SHP77 (cell line): ENCODE measurements at regions not wholly inside any gene's neighbourhood (a gene's known extent, or its start where the extent isn't known, plus 50 kb on each side); places are given as distances from the start of the nearest gene placed in this dataset.

Experiments used
- DNase-seq, 2 experiments: peaks; one replicate each; lab custom pipeline; 2025; lab: John Stamatoyannopoulos, UW

DNA sequence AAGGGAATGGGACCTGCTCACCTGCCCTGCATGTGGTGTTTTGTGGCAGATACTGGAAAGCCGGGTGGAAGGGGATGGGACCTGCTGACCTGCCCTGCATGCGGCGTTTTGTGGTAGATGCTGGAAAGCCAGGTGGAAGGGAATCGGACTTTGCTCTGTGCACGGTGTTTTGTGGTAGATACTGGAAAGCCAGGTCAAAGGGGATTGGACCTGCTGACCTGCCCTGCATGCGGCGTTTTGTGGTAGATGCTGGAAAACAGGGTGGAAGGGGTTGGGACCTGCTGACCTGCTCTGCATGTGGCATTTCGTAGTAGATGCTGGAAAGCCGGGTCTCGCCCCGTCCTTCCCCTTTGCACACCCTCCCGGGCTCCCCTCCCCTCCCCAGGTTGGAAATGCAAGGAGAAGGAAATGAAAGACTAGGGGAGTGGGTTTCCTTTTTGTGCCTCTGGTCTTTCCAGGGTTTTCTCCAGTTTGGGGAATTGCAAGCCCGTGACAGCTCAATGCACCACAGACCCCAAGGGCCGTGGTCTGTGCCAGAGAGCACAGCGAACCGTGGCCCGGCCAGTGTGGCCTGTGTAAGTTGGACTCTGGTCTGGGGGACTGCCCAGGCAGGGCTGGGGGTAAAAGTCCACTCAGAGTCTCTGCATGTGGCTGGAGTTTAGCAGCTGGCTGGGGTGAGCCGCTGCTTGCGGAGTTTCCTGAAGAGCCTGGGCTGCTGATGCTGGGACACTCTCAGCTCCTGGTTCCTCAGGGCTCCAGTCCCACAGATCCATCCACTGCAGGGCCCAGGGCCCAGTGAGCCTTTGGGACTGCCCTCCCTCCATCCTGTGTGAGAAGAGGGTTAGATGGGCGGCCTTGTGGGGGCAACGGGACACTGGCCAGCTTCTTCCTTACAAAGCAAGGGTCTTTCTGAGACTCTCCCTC lies 105.5 kb downstream of the CRYAA start:
- no peak for DNase-seq

- DNase-seq = no peak
Observed at GRCh38 chr21:43273708-43274021, 104.9 kb downstream of the CRYAA start.

GRCh38 chr21:43273016-43273707 lies 104.4 kb downstream of the CRYAA start:
- DNase-seq = no peak

- DNase-seq = no peak
Observed at GRCh38 chr21:43272591-43272990, 103.8 kb downstream of the CRYAA start.

DNA sequence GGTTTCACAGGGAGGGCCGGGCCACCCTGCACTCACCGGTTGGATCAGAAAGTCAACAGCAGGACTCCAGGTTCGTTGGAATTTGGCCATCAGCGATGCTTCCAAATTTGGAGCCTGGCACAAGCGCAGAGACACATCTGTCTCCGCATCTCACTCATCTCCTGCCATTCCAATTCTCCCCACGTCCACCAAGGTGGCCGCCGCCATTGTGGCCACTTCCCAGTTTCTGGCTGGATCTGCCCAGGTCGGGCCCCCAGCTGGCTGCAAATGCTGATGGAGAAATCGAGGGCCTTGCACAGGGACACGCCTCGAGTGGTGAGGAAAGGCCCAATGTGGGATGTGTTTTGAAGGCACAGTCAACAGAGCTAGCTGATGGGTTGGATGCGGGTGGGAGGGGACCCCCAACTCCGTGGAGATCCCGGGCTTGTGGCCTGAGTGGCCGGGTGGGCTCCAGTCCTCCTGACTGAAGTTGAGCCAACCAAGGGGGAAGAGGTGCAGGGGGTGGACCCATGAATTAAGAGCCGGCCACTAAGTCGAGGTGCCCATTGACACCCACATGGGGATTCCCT lies 102.7 kb downstream of the CRYAA start:
- DNase-seq = no peak

DNA sequence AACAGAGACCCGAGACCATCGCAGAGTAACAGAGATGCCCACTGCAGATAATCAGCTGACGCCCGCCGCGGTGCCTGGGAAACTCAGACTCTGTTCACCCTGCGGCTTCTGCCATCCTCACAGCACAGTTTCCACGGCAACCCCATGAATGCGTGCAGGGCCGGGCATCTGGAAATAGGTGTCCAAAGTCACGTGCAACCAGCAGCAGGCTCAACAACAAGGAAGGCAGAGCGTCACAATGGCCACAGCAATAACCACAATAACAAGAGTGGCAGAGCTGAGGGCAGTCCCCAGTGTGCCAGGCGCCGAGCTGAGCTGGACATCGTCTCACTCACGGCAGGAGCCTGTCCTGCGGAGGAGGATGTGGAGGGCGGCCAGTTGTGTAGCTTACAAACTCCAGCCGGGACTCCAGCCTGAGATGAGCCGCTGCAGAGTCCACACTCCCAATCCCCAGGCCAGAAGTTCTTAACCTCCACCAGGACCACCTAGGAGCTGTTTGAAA lies 102.0 kb downstream of the CRYAA start:
- DNase-seq = no peak

GRCh38 chr21:43269957-43270705 lies 101.3 kb downstream of the CRYAA start:
- DNase-seq = no peak

DNA sequence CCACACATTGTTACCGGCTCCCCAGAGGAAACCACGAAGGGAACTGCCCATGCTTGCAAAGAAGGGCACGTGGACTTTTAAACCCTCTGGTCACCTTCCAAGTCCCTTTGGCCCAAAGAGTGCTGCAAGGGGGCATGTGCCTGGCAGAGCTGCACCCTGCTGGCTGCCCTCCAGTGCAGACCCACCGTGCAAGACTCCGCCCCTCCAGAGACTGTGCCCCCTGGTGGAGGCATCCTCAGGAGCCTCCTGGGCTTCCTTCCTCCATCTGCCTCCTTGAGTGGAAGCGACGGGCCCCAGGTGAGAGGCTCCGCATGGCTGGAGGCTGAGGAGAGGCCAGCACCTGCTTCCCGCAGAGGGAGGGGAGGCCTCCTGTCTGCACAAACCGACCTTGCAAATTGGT lies 100.6 kb downstream of the CRYAA start:
- no peak for DNase-seq

- DNase-seq = no peak
Observed at GRCh38 chr21:43268804-43269186, 100.0 kb downstream of the CRYAA start.

GRCh38 chr21:43268086-43268803 lies 99.4 kb downstream of the CRYAA start:
- DNase-seq = no peak

DNA sequence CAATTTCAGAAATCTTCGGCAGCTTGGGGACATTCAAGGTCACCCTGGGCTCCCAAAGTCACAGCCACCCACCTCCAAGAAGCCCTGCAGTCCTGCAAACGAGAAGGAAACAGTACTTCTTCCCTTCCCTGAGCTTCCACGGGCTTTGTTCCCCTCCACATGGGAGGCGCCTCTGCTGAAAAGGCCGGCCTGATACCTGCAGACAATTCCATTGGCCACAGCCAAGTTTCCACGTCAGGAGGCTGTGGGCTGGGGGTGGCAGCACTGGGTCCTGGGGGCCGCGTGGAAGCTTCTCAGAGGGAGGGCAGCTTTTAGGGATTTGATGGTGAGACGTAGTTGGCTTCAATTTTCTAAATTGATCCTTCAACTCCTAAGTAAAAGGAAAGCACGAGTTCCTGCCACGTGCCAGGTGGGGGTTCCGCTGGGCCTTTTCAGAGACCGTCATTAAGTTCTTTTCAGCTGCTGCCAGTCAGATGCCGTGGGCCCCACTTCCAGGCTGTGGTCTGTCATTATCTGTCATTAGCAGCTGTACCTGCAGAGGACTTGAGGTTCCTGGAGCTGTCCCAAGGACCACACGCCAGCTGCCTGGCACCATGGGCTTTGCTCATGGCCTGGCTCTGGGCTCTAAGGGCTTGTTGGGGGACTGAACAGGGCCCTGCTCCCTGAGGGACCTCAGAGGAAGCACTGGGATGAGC lies 98.7 kb downstream of the CRYAA start:
- no peak for DNase-seq

- DNase-seq = no peak
Observed at GRCh38 chr21:43266534-43266933, 97.7 kb downstream of the CRYAA start.

GRCh38 chr21:43262427-43262826 lies 93.6 kb downstream of the CRYAA start:
- DNase-seq = no peak
